ENCODE measurements at regions not wholly inside any gene's neighbourhood (a gene's known extent, or its start where the extent isn't known, plus 50 kb on each side); places are given as distances from the start of the nearest gene placed in this dataset.

DNA sequence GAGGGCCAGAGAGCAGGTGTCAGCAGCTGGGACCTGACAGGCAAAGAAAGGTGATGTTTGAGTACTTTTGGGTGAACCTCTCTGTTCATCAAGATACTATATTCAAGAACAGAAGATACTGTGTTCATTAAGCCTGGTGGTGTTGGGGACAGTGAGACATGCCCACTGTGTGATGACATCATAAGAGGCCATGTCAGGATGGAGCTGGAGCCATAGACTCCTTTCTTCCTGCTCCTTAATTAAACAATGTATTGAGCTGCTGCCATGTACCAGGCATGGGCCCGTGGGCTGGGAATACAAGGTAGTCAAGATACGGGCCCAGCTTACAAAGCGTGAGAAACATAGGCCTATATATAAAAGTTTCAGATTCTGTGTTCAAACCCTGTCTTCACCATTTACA is 435.4 kb downstream of the RPS6KC1 start:
- TF ChIP-seq, protein P1, sequence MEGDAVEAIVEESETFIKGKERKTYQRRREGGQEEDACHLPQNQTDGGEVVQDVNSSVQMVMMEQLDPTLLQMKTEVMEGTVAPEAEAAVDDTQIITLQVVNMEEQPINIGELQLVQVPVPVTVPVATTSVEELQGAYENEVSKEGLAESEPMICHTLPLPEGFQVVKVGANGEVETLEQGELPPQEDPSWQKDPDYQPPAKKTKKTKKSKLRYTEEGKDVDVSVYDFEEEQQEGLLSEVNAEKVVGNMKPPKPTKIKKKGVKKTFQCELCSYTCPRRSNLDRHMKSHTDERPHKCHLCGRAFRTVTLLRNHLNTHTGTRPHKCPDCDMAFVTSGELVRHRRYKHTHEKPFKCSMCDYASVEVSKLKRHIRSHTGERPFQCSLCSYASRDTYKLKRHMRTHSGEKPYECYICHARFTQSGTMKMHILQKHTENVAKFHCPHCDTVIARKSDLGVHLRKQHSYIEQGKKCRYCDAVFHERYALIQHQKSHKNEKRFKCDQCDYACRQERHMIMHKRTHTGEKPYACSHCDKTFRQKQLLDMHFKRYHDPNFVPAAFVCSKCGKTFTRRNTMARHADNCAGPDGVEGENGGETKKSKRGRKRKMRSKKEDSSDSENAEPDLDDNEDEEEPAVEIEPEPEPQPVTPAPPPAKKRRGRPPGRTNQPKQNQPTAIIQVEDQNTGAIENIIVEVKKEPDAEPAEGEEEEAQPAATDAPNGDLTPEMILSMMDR (conservative IDR thresholded peaks at IDR 0.05; ENCODE audit: low read length): no peak
- TF ChIP-seq EZH2phosphoT487 (IDR thresholded peaks at IDR 0.05; ENCODE audit: borderline replicate concordance, low read depth, low read length): no peak
